Astrocyte (in vitro differentiated cells and primary cell): ENCODE measurements at regions not wholly inside any gene's neighbourhood (a gene's known extent, or its start where the extent isn't known, plus 50 kb on each side); places are given as distances from the start of the nearest gene placed in this dataset.

Experiments used
- DNase-seq: peaks from one replicate; pipeline ENCODE4 v3.0.0-alpha.2; 2010; ENCODE audit warnings: low read depth
- FAIRE-seq: peaks from 2 replicates; lab custom pipeline; 2011; peaks lifted over from hg19 to GRCh38; lab: Jason Lieb, UNC
- H2AFZ ChIP-seq: 2 replicates; pipeline ENCODE4 v1.6.0; 2012; ENCODE audit warnings: low read depth, low read length, inconsistent platforms
- H3K27ac ChIP-seq: 2 replicates; pipeline ENCODE4 v1.5.1; 2011; ENCODE audit warnings: low read depth, low read length, inconsistent platforms
- H3K27me3 ChIP-seq: 2 replicates; pipeline ENCODE4 v1.6.0; 2011; ENCODE audit warnings: low read length, inconsistent platforms; ENCODE audit not compliant: insufficient read depth
- H3K36me3 ChIP-seq: 2 replicates; pipeline ENCODE4 v1.5.1; 2011; ENCODE audit warnings: low read length, inconsistent platforms; ENCODE audit not compliant: insufficient read depth
- H3K4me1 ChIP-seq: 2 replicates; pipeline ENCODE4 v1.5.1; 2011; ENCODE audit warnings: low read length, inconsistent platforms; ENCODE audit not compliant: insufficient read depth
- H3K4me2 ChIP-seq: 2 replicates; pipeline ENCODE4 v1.6.0; 2012; ENCODE audit warnings: low read length, inconsistent platforms
- H3K4me3 ChIP-seq: 2 replicates; pipeline ENCODE4 v1.5.1; 2011; ENCODE audit warnings: low read depth, mild to moderate bottlenecking, low read length, inconsistent platforms; ENCODE audit not compliant: insufficient read depth
- H3K79me2 ChIP-seq: 2 replicates; pipeline ENCODE4 v1.6.0; 2012; ENCODE audit warnings: mild to moderate bottlenecking, low read length, inconsistent platforms; ENCODE audit not compliant: insufficient read depth
- H3K9ac ChIP-seq: 2 replicates; pipeline ENCODE4 v1.6.0; 2012; ENCODE audit warnings: mild to moderate bottlenecking, low read length, inconsistent platforms
- H3K9me3 ChIP-seq: 2 replicates; pipeline ENCODE4 v1.5.1; 2012; ENCODE audit warnings: low read depth, mild to moderate bottlenecking, low read length, inconsistent platforms; ENCODE audit not compliant: insufficient read depth
- H4K20me1 ChIP-seq: 2 replicates; pipeline ENCODE4 v1.6.0; 2012; ENCODE audit warnings: low read length, inconsistent platforms; ENCODE audit not compliant: insufficient read depth
- H3K27ac Mint-ChIP-seq: one replicate; pipeline ENCODE4 v1.8.0; 2021; ENCODE audit warnings: mild to moderate bottlenecking, mixed read lengths; ENCODE audit not compliant: unreplicated experiment
- H3K27me3 Mint-ChIP-seq: one replicate; pipeline ENCODE4 v1.8.0; 2021; ENCODE audit warnings: low read depth, mixed read lengths; ENCODE audit not compliant: unreplicated experiment
- H3K36me3 Mint-ChIP-seq: one replicate; pipeline ENCODE4 v1.8.0; 2021; ENCODE audit warnings: low read depth, mixed read lengths; ENCODE audit not compliant: unreplicated experiment
- H3K4me1 Mint-ChIP-seq: one replicate; pipeline ENCODE4 v1.8.0; 2021; ENCODE audit warnings: low read depth, mixed read lengths; ENCODE audit not compliant: unreplicated experiment
- H3K4me3 Mint-ChIP-seq: one replicate; pipeline ENCODE4 v1.8.0; 2021; ENCODE audit warnings: mild to moderate bottlenecking, moderate library complexity, mixed read lengths; ENCODE audit not compliant: unreplicated experiment
- H3K9me3 Mint-ChIP-seq: one replicate; pipeline ENCODE4 v1.8.0; 2021; ENCODE audit warnings: mild to moderate bottlenecking, mixed read lengths; ENCODE audit not compliant: unreplicated experiment
- EZH2 ChIP-seq: IDR thresholded peaks from 2 replicates; pipeline ENCODE4 v1.6.1; 2012; ENCODE audit warnings: mild to moderate bottlenecking, low read length, inconsistent platforms; ENCODE audit not compliant: insufficient read depth
- TF ChIP-seq, protein P1 (sequence below): IDR thresholded peaks from 2 replicates; pipeline ENCODE4 v1.5.1; 2011; ENCODE audit warnings: low read depth, mild to moderate bottlenecking, inconsistent platforms, low read length, moderate library complexity; ENCODE audit not compliant: insufficient read depth

GRCh38 chr14:94833633-94834032, 63.7 kb upstream of the GSC start:
- Histone ChIP-seq H3K79me2 (no peaks in the 10 kb centered on the region), H3K4me1 (no peaks in the 10 kb centered on the region), H3K27ac (no peak overlapping the region), H3K9me3 (no peaks in the 10 kb centered on the region), H3K27me3 (no peaks in the 10 kb centered on the region), H3K36me3 (no peaks in the 10 kb centered on the region), H4K20me1 (no peaks in the 10 kb centered on the region), H3K4me2 (no peak overlapping the region), H2AFZ (no peak overlapping the region), H3K4me3 (no peak overlapping the region), H3K9ac (no peak overlapping the region)
- Mint-ChIP-seq H3K9me3 (peaks cover 5% of the 10 kb centered on the region), H3K27ac (no peak overlapping the region), H3K27me3 (peaks cover 5% of the 10 kb centered on the region), H3K4me3 (no peak overlapping the region), H3K4me1 (no peaks in the 10 kb centered on the region), H3K36me3 (no peaks in the 10 kb centered on the region)
- DNase-seq (no peak), FAIRE-seq (no peak)
- TF ChIP-seq, protein P1, sequence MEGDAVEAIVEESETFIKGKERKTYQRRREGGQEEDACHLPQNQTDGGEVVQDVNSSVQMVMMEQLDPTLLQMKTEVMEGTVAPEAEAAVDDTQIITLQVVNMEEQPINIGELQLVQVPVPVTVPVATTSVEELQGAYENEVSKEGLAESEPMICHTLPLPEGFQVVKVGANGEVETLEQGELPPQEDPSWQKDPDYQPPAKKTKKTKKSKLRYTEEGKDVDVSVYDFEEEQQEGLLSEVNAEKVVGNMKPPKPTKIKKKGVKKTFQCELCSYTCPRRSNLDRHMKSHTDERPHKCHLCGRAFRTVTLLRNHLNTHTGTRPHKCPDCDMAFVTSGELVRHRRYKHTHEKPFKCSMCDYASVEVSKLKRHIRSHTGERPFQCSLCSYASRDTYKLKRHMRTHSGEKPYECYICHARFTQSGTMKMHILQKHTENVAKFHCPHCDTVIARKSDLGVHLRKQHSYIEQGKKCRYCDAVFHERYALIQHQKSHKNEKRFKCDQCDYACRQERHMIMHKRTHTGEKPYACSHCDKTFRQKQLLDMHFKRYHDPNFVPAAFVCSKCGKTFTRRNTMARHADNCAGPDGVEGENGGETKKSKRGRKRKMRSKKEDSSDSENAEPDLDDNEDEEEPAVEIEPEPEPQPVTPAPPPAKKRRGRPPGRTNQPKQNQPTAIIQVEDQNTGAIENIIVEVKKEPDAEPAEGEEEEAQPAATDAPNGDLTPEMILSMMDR, result no peak
- TF ChIP-seq EZH2, result no peak

GRCh38 chr14:94831085-94831484, 61.2 kb upstream of the GSC start:
- peaks cover 5% of the 10 kb centered on the region for H3K9me3 Mint-ChIP-seq
- Histone ChIP-seq H3K9ac (no peak overlapping the region), H3K4me2 (no peak overlapping the region), H4K20me1 (no peaks in the 10 kb centered on the region), H3K4me3 (no peak overlapping the region), H3K27ac (no peak overlapping the region), H3K9me3 (no peaks in the 10 kb centered on the region), H3K27me3 (no peaks in the 10 kb centered on the region), H3K79me2 (no peaks in the 10 kb centered on the region), H2AFZ (no peak overlapping the region), H3K4me1 (no peaks in the 10 kb centered on the region), H3K36me3 (no peaks in the 10 kb centered on the region)
- H3K4me3 Mint-ChIP-seq, result no peak overlapping the region
- DNase-seq, result no peak
- H3K27ac Mint-ChIP-seq, result no peak overlapping the region
- TF ChIP-seq, protein P1, result no peak
- no peak for TF ChIP-seq EZH2
- H3K27me3 Mint-ChIP-seq, result peaks cover 7% of the 10 kb centered on the region
- no peaks in the 10 kb centered on the region for H3K36me3 Mint-ChIP-seq
- no peaks in the 10 kb centered on the region for H3K4me1 Mint-ChIP-seq
- FAIRE-seq, result no peak

- TF ChIP-seq, protein P1, result no peak
- peaks cover 31% of the 10 kb centered on the region for H3K27me3 Mint-ChIP-seq
- Histone ChIP-seq H3K9ac (no peak overlapping the region), H3K4me1 (no peaks in the 10 kb centered on the region), H2AFZ (no peak overlapping the region), H3K36me3 (no peaks in the 10 kb centered on the region), H3K4me3 (no peak overlapping the region), H3K4me2 (no peak overlapping the region), H3K27me3 (no peaks in the 10 kb centered on the region), H3K9me3 (peaks cover 2% of the 10 kb centered on the region), H3K79me2 (no peaks in the 10 kb centered on the region), H3K27ac (no peak overlapping the region), H4K20me1 (no peaks in the 10 kb centered on the region)
- no peak overlapping the region for H3K27ac Mint-ChIP-seq
- H3K4me1 Mint-ChIP-seq, result peaks cover 9% of the 10 kb centered on the region
- H3K4me3 Mint-ChIP-seq, result no peak overlapping the region
- no peaks in the 10 kb centered on the region for H3K36me3 Mint-ChIP-seq
- no peak for DNase-seq
- peaks cover 21% of the 10 kb centered on the region for H3K9me3 Mint-ChIP-seq
- FAIRE-seq, result no peak
Observed at GRCh38 chr14:94827711-94828447, 58.0 kb upstream of the GSC start.
